ENCODE measurements at regions not wholly inside any gene's neighbourhood (a gene's known extent, or its start where the extent isn't known, plus 50 kb on each side); places are given as distances from the start of the nearest gene placed in this dataset.
"Not testable (repeated sequence)": the region's sequence is repeated elsewhere in the genome, so short reads cannot be mapped to it uniquely, and the experiment has no call there.

DNA sequence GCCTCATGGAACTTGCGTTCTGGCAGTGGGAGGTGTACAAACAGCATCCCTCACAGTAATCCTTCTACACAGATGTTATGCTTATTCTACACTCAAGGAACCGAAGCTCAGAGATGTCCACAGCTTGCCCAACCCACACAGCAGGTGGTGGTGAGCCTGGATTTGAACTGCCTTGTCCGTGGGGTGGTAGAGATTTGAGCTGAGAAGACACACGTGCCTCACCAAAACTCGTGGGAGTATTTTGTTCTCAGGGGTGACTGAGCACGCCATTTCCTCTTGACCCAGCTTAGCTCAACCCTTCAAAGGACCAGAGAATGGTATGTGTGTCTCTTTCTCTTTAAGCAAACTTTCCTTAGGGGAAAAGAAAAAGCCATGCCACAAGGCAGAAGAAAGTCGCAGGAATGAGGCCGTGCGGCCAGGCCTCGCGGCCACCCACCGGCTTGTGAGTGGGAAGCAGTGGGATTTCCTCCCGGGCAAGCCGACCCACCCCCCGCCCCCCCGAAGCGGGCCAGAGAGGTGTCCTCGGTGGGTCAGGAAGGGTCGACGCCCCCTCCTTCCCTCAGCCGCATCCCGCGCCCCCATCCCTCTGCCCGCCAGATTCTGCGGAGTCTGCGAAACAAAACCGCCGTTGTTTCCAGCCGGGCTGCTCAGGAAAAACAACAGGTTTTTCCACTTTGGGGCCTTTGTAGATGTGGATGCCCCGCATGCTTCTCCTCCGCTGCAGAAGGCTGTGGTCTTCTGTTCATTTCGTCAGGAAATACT is 123.8 kb upstream of the ZNF469 start:
- not testable (repeated sequence) for TF ChIP-seq RARB (CRISPR knock-in tag; IDR thresholded peaks at IDR 0.05); ARNTL (CRISPR knock-in tag; IDR thresholded peaks at IDR 0.05; ENCODE audit: borderline replicate concordance, low read depth); ZNF565 (CRISPR knock-in tag; conservative IDR thresholded peaks at IDR 0.05; ENCODE audit: low read depth); ZFP3 (CRISPR knock-in tag; IDR thresholded peaks at IDR 0.05); ESRRG (CRISPR knock-in tag; IDR thresholded peaks at IDR 0.05); PPARA (CRISPR knock-in tag; IDR thresholded peaks at IDR 0.05; ENCODE audit: borderline replicate concordance); BACH2 (CRISPR knock-in tag; IDR thresholded peaks at IDR 0.05; ENCODE audit: borderline replicate concordance); GLIS3 (CRISPR knock-in tag; IDR thresholded peaks at IDR 0.05); SNAI2 (CRISPR knock-in tag; IDR thresholded peaks at IDR 0.05)
- TF ChIP-seq, protein P1, sequence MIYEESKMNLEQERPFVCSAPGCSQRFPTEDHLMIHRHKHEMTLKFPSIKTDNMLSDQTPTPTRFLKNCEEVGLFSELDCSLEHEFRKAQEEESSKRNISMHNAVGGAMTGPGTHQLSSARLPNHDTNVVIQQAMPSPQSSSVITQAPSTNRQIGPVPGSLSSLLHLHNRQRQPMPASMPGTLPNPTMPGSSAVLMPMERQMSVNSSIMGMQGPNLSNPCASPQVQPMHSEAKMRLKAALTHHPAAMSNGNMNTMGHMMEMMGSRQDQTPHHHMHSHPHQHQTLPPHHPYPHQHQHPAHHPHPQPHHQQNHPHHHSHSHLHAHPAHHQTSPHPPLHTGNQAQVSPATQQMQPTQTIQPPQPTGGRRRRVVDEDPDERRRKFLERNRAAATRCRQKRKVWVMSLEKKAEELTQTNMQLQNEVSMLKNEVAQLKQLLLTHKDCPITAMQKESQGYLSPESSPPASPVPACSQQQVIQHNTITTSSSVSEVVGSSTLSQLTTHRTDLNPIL (CRISPR knock-in tag; IDR thresholded peaks at IDR 0.05; ENCODE audit: low read depth), result not testable (repeated sequence)
- TF ChIP-seq, protein P2, sequence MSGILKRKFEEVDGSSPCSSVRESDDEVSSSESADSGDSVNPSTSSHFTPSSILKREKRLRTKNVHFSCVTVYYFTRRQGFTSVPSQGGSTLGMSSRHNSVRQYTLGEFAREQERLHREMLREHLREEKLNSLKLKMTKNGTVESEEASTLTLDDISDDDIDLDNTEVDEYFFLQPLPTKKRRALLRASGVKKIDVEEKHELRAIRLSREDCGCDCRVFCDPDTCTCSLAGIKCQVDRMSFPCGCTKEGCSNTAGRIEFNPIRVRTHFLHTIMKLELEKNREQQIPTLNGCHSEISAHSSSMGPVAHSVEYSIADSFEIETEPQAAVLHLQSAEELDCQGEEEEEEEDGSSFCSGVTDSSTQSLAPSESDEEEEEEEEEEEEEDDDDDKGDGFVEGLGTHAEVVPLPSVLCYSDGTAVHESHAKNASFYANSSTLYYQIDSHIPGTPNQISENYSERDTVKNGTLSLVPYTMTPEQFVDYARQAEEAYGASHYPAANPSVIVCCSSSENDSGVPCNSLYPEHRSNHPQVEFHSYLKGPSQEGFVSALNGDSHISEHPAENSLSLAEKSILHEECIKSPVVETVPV (CRISPR knock-in tag; IDR thresholded peaks at IDR 0.05), result not testable (repeated sequence)
- TF ChIP-seq, protein P3, sequence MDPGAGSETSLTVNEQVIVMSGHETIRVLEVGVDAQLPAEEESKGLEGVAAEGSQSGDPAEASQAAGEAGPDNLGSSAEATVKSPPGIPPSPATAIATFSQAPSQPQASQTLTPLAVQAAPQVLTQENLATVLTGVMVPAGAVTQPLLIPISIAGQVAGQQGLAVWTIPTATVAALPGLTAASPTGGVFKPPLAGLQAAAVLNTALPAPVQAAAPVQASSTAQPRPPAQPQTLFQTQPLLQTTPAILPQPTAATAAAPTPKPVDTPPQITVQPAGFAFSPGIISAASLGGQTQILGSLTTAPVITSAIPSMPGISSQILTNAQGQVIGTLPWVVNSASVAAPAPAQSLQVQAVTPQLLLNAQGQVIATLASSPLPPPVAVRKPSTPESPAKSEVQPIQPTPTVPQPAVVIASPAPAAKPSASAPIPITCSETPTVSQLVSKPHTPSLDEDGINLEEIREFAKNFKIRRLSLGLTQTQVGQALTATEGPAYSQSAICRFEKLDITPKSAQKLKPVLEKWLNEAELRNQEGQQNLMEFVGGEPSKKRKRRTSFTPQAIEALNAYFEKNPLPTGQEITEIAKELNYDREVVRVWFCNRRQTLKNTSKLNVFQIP (CRISPR knock-in tag; IDR thresholded peaks at IDR 0.05; ENCODE audit: borderline replicate concordance, low read depth), result not testable (repeated sequence)
- TF ChIP-seq, protein P4, sequence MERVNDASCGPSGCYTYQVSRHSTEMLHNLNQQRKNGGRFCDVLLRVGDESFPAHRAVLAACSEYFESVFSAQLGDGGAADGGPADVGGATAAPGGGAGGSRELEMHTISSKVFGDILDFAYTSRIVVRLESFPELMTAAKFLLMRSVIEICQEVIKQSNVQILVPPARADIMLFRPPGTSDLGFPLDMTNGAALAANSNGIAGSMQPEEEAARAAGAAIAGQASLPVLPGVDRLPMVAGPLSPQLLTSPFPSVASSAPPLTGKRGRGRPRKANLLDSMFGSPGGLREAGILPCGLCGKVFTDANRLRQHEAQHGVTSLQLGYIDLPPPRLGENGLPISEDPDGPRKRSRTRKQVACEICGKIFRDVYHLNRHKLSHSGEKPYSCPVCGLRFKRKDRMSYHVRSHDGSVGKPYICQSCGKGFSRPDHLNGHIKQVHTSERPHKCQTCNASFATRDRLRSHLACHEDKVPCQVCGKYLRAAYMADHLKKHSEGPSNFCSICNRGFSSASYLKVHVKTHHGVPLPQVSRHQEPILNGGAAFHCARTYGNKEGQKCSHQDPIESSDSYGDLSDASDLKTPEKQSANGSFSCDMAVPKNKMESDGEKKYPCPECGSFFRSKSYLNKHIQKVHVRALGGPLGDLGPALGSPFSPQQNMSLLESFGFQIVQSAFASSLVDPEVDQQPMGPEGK (CRISPR knock-in tag; IDR thresholded peaks at IDR 0.05; ENCODE audit: borderline replicate concordance), result not testable (repeated sequence)
